ENCODE measurements at regions not wholly inside any gene's neighbourhood (a gene's known extent, or its start where the extent isn't known, plus 50 kb on each side); places are given as distances from the start of the nearest gene placed in this dataset.

- TF ChIP-seq, protein P1, sequence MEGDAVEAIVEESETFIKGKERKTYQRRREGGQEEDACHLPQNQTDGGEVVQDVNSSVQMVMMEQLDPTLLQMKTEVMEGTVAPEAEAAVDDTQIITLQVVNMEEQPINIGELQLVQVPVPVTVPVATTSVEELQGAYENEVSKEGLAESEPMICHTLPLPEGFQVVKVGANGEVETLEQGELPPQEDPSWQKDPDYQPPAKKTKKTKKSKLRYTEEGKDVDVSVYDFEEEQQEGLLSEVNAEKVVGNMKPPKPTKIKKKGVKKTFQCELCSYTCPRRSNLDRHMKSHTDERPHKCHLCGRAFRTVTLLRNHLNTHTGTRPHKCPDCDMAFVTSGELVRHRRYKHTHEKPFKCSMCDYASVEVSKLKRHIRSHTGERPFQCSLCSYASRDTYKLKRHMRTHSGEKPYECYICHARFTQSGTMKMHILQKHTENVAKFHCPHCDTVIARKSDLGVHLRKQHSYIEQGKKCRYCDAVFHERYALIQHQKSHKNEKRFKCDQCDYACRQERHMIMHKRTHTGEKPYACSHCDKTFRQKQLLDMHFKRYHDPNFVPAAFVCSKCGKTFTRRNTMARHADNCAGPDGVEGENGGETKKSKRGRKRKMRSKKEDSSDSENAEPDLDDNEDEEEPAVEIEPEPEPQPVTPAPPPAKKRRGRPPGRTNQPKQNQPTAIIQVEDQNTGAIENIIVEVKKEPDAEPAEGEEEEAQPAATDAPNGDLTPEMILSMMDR (conservative IDR thresholded peaks at IDR 0.05): no peak
- no peak for TF ChIP-seq EZH2 (IDR thresholded peaks at IDR 0.05; ENCODE audit: low read depth)
Observed at GRCh38 chr6:87772597-87773530, 70.8 kb upstream of the AKIRIN2 start.
